NCI-H774 (cell line): ENCODE measurements at regions not wholly inside any gene's neighbourhood (a gene's known extent, or its start where the extent isn't known, plus 50 kb on each side); places are given as distances from the start of the nearest gene placed in this dataset.

ENCODE experiments used
- DNase-seq: peaks from one replicate; lab custom pipeline; 2025; lab: John Stamatoyannopoulos, UW

DNA sequence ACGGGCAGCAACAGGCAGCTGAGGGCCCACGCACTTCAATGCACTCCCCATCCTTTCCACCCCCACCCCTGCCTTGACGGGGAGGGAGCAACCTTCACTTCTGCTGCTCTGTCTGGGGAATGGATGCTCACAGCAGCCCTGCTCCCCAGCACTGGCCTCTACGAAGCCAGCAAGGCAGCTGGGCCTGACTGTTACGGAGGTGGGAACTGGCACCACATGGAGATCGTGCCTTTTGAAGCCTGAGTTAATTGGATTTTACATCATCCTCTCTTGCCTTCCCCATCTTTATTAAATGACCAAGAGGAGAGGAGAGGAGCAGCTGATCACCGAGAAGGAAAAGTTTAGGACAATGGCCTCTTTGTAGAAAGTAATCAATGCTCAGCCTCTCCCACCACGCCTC is 187.0 kb upstream of the RPL38 start:
- DNase-seq: no peak

DNA sequence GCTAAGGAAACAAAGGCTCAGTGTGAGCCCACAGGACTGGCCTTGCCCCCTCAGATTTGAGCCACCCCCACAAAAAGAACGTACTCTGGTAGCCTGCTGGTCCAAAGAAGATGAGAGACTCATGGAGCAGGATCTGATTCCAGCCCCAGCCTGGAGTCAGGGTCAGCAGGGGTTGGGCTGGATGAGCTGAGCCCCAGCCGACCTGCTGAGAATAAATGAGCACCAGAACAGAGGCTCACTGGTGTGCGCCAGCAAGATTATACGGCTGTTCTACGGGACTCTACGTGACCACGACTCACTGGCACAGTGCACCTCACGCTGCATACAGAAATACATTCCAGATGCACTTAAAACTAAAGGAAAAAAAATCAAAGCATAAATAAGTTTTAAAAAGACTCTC is 186.0 kb upstream of the RPL38 start:
- no peak for DNase-seq

DNA sequence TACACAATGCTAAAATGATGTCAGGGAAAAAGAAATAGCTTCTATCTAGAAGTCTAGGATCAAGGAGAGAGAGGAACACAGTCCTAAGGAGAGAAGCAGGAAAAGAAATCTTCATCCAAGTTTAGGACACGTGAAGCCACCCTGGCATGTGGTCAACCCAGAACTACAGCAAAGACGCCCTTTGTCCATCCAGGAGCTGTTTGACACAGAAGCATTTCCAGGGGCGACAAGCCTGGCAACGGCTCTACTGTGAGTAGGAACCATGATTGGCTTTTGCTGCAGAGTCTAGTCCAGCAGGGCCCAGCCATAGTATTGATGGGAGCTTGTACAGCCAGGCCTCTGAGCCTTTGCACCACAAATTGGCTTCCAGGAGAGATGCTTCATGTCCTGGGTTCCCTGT is 185.4 kb upstream of the RPL38 start:
- DNase-seq: no peak

DNA sequence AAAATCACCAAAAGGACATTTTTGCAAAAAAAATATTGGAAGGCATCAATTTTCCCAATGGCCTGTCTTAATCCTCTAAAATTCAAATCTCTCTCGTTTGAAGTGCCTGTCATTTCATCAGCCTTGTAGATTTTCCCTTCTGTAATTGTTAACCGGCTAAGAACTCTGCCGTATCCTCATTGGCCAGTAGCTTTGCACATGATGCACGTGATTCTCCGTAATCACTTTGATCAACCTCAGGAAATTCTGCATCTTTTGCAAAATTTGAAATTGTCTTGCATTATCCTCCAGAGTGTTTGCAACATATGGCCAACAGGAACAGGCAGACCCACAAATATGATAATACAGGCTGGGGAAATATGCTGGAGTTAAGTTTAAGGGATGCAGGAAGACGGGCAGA is 184.2 kb upstream of the RPL38 start:
- no peak for DNase-seq

DNA sequence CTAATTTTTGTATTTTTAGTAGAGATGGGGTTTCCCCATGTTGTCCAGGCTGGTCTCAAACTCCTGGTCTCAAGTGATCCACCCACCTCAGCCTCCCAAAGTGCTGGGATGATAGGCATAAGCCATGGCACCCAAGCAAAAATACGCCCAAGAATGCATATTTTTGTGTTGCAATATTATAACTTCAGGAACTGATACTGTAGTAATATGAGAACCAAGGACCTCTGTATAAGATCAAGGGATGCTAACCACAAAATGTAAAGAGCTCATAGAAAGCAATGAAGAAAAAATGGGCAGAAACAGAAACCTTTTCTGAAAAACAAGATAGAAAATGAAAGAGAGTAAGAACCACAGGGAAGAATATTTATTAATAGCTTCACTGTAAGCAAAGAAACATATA is 183.6 kb upstream of the RPL38 start:
- DNase-seq: no peak

DNA sequence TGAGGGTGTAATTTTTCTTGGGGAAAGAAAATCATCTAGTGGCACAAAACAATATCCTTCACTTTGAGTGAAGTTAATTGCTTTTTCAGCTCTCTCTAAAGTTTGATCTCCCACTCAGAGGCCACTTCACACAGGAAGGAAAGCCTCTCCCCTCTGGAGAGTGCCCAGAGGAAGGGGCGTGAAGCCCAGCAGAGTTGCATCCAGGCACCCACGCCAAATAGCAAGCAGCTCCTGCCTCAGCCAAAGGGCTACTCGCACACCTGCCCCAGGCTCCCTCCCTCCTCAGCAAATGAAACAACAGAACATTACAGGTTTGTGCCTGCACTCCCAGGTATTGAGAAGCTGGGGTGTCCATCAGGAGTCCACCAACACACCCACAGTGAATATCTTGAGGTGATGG is 183.0 kb upstream of the RPL38 start:
- DNase-seq: no peak

DNA sequence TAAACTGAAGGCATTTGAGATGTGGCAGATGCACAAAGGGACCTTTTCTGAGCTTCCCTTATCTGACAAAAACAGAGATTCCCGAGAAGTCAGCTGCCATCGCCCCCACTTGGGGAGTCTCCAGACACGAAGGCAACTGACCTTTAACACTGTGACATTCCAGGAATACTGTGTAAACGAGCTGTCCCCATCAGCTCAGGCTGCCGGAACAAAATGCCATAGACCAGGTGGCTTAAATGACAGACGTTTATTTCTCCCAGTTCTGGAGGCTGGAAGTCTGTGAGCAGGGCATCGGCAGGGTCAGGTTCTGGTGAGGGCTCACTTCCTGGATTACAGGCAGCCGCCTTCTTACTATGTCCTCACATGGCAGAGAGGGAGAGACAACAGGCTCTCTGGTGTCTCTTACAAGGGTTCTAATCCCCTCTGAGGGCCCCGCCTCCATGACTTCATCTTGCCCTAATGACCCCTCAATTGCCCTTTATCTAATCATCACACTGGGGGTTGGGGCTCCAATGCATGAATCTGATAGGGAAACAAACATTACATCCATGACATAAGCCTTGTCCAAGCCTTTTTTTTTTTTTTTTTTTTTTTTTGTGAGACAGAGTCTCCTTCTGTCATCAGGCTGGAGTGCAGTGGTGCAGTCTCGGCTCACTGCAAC is 178.5 kb upstream of the RPL38 start:
- DNase-seq: no peak

DNA sequence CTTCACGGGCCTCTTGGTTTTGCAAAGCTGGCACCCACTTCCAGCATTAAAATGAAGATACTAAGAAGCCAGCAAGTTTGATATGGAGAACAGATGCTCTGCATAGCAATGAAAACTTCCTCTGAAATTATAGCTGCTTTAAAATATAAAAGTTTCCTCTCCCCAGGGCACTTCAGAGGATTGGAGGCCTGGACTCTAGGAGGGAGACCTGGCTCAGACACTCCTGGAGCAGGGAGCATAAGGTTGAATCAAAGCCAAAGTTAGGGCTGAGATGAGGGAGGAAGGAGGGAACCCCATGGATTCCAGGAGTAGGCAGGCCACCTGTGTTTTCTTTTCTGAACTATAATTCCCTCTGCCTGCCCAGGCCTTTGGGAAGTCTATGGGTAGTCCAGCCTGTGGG is 176.0 kb upstream of the RPL38 start:
- DNase-seq: no peak

DNA sequence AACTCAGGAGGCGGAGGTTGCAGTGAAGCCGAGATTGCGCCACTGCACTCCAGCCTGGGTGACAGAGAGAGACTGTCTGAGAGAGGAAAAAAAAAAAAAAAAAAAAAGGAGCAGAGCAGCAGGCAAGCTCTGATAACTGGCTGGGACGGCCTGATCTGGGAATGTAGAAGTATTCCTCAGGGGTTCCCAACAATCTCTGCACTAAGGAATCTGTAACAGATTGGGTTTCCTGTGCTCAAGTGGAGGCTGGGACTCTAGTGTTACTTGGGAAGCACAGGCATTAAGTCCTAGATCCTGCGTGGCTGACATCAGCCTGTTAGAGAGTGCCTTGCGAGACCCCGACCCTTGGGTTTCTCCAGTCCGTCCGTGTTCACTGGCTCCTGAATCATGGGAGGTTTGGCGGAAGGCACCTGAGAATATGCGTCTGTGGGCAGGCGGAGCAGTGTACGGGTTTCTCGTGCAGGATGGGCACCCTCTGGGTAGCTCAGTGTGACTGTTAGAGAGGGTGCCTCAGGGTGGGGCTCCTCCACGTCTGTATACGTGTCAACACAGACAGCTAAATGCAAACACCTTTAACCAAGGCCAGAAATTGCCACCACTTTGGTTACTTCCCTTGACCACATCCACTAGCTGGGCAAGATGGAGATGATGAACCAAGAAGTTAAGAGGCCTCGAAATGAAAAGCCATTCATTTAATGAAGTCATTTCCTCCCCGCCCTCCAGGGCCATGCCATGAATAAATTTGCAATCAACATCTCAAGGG is 174.9 kb upstream of the RPL38 start:
- DNase-seq: no peak

DNA sequence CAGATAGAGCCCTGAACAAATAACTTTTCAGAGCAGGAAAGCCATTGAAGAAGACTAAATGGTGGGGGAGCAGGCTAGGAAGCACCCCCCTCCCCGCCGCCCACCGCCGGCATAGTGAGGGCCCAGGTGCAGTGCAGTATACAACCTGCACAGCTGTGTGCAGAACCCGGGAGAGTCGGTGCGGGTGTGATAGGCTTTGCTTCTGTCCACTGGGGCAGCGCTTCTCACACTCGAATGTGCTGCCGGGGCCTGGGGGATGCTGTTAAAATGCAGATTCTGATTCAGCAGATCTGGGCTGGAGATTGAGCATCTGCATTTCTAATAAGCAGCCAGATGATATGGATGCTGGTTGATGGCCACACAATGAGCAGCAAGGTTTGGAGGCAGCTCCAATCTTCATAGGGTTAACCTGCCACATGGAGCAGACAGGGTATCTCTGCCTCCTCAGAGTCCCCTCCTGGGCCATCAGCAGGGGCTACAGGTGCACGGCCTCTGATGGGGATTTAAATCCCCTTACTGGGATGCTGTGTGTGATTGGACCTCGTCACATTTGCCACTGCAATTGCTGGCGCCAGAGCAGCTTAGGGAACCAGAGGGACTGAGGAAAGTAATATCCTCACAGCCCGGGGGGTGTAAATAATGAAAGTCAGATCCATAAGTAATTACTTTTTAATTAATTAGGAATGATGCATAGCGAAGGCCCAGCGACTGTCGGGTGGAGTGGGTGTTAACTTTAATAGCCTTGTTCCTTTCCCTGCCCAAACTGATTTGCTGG is 172.0 kb upstream of the RPL38 start:
- DNase-seq: no peak

DNA sequence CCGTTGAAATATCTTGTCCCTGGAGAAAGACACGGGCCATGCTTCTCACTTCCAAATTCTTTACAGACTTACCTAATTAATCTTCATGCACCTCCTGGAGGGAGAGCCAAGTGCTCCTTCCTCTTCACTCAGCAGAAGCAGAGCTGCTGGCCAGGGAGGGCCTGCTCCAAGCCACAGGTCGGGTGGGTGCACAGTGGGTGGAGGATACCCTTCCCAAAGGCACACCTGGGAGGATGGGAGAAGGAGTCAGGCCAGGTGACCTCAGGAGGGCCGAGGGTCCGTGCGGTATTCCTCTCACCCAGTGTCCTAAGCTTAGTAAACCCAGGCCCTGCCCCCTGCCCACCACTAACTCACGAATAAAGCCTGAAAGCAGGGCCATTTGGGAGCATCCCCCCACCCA is 171.3 kb upstream of the RPL38 start:
- no peak for DNase-seq

DNA sequence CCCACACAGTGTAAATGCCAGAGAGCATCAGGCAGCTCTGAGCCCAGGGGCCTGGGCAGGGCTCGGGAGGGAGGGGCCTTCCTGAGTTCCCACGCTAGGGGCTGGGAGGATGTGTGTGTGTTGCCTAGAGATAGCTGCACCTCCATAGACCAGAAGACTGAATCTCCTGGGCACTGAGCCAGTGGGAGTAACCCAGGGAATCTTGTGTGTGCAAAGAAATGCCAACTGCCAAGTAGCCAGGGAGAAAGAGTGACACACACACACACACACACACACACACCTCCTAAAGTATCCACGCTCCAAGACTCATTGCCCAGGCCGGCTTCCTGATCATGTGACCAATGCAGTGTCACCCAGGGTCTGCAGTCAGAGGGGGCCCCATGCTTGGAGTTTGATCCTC is 166.2 kb upstream of the RPL38 start:
- no peak for DNase-seq

DNA sequence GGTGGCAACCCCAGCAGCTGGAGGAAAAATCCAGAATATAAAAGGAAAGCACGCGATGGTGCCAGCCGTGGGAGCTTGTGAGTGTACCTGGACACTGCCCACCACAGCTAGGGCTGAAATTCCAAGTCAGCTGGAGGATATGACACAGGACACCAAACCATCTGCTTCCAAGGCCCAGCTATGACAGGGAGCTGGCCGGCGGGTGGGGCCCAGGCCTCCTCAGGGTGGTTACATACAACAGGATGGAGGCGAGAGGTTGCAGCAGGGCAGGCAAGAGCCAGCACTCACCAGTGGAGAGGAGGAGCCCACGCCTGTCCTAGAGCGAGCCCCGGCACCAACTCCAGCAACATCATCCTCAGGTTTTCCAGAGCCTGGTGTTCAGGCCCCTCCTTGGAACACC is 163.2 kb upstream of the RPL38 start:
- DNase-seq: no peak

DNA sequence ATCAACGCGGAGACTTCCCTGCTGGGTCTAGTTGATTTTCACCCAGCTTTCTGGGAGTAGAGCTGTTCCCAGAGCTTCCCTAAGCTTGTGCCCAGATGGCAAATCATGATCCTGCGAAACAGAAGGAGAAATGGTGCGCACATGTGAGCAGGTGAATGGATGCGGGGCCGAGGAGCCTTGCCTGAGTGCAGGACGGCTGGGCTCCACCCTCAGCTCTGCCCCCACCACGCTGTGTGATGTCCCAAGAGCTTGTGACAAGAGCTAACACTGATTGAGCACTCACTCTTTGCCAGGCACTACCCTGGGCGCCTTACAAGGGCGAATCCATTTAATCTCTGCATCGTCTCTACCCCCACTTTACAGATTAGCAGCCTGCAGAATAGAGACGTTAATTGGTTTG is 162.7 kb upstream of the RPL38 start:
- no peak for DNase-seq

DNA sequence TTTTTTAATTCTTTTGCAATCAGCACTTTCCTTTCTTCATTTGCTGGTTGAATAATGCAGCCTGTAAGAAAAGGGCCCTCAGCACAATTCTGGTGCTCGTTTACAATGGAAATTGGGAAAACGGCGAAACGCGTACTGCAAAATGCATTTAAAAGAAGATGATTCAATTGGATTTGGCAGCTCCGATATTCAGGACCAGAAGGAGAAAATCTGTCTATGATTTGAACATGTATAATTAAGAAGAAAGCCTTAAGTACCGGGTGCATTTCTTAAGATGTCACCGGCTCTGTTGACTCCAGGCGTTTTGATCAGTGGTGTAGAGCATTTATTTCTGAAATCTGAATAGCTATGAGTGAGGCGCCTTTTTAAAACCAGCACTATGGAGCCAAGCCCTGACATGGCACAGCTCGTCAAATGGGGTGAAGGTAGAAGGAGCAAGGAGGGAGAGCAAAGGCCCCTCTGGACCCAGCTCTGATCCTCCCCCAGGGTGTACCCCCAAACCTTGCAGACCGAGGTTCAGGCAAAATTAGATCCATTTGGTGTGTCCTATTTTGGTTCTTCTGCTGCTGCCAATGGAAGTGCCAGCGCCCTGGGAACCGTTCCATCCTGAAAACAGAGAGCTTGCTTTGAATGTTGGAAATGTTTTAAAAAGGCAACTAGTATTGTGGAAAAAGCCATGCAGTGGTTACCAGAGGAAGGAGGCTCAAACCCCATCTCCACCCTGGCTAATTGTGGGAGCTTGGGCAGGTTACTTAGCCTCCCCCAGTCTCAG is 161.4 kb upstream of the RPL38 start:
- DNase-seq: no peak

DNA sequence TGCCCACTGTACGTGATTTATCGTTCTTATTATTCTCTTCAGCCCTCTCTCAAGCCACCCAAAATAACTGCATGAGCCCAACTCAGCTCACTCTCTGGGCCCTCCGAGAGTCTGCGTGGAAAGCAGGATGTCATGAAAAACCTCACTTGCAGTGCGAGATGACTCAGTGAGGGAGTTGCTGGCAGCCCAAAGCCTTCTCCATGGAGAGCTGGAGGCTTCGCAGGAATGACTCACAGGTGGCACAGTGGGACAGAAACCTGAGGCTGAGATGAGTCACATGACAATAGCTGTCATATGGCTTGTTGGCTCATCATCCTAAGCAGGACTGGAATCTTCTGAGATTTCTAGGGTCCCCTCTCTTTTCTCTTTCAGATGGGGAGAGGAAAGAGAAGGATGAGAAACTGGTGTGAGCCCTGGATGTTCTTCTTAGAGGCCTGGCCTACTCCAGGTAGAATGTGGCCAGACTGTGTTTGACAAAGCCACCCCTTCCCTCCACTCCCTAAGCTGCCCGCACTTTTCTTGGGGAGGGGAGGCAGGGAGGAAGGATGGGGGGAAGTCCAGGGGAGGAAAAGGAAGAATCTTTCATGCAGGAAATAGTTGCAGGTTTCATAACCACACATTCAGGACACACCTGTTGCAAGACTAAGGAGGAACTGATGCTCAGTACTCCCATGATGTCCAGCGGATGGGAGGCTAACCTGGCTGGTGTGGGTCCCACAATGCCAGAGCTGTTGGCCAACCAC is 160.6 kb upstream of the RPL38 start:
- no peak for DNase-seq

DNA sequence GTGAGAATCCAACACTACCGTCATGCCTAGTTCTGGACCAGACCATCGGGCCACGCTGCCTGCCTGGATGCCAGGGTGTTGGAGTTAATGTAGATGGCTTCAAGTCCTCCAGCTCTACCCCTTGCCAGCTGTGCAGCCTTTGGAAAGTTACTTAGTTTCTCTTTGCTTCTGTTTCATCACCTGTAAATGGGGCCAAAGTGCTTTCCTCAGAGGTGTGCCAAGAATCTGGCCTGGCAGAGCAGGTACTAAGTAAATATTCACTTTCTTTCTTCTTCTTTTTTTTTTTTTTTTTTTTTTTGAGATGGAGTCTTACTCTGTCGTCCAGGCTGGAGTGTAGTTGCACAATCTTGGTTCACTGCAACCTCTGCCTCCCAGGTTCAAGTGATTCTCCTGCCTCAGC is 159.5 kb upstream of the RPL38 start:
- DNase-seq: no peak

DNA sequence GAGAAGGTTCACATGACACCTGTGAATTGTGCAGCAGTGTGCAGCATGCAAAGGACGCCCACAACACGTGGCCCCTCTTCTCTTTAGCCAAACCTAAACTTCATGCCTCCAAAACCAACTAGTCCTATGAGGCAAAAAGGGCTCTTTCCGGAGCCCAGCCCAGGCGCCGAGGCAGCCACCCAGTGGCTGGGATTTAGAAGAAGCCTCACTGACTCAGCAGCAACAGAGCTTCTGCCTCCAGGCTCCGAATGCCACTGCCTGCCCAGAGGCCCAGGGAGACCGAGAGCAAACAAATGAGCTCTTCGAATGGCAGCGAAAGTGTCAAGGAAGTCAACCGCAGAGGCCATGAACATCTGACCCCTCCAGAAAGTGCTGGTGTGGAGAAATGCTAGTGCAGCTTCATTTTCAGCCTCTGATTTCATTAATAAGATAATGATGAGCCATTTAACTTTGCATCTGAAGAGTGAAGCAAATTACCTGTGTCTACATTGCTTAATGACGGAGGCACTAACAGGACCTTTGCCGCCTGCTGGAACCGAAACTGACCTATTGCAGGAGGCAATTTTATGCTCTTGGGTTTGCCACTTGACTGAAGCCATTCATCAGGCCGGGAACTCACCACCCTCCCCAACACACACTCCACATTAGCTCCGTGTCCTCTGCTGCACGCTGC is 157.7 kb upstream of the RPL38 start:
- DNase-seq: no peak

DNA sequence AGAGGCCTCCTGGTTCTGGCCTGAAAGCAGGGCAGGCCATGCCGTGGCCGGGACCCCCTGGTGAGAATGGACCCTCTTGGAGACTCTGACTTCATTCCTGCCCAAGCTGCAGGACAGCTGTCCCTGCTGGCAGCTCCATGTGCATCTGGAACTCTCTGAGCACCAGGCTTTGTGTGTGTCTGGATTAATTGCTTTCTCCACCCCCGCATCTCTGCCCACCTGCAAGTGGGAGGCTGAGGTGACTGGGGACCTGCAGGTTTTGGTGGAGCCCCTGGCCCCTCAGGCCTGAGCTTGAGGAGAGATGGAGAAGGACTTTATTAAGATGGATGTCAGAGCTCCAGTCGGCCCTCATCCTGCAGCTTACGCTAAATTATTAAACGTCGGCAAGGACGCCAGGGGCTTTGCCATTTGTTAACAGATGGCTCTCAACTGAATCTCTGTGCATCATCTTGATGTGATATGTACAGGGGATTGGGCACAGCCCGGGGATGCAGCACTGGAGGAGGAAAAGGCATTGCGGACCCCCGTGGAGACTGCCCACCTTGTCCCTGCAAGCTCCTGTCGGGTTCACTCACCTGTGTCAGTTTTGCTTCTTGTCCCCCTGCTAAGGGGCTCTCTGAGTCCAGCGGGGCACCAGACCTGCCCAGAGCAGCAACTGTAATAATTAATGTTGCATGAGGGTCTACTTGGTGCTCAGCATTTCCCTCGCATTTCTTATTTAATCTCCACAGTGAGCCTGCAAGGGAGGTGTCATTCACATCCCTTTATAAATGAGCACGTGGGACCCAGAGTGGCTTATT is 154.1 kb upstream of the RPL38 start:
- DNase-seq: no peak

DNA sequence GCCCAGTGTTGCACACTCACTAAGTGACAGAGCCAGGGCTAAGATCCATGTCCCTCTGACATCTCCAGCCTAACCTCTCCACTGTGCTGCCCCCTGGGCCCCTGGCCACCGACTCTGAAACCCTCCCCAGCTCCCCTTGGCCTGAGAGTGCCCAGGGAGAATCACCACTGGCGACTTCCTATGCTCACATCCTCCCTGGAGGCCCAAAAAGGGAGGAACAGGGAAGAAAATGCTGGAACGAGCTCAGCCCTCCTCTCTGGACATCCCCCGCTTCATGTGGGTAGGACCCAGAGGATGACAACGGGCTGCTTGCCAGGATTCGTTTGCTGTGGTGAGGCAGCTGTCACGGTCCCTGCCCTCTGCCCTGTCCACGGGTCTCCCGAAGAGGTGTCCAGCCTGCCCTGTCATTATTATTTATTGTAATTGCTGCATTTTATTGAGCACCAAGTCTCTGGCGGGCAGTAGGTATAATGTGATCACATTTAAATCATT is 153.5 kb upstream of the RPL38 start:
- no peak for DNase-seq
